Upper lobe of left lung (tissue), 4 donors: ENCODE measurements at regions not wholly inside any gene's neighbourhood (a gene's known extent, or its start where the extent isn't known, plus 50 kb on each side); places are given as distances from the start of the nearest gene placed in this dataset.

Source experiments
- CTCF ChIP-seq, 6 experiments: fragments of 450-650 bp in 4 of 6; fragments of 200-600 bp in 2 of 6; sonication (generic) in 2 of 6; IDR thresholded peaks; one replicate each; pipeline ENCODE4 v1.5.1; 2016 to 2019; ENCODE audit warnings: antibody characterized with exemption in 6 of 6
- EP300 ChIP-seq, 4 donors: sonication (generic); formaldehyde crosslinking; IDR thresholded peaks; one replicate each; pipeline ENCODE4 v1.5.1; 2017; ENCODE audit warnings: antibody characterized with exemption in 4 of 4, control low read depth in 2 of 4
- POLR2A ChIP-seq, 4 donors: fragments of 450-650 bp; IDR thresholded peaks; one replicate each; pipeline ENCODE4 v1.5.1; 2016 to 2017; ENCODE audit warnings: antibody characterized with exemption in 4 of 4, mild to moderate bottlenecking in 2 of 4
- POLR2AphosphoS5 ChIP-seq, 2 donors: sonication (generic); formaldehyde crosslinking; IDR thresholded peaks; one replicate each; pipeline ENCODE4 v1.5.1; 2017; ENCODE audit warnings: antibody characterized with exemption in 2 of 2

- TF ChIP-seq CTCF (IDR thresholded peaks at IDR 0.05) (no peak), POLR2A (IDR thresholded peaks at IDR 0.05) (no peak), EP300 (IDR thresholded peaks at IDR 0.05) (no peak), POLR2AphosphoS5 (IDR thresholded peaks at IDR 0.05) (no peak)
Observed at GRCh38 chr15:95910643-95911212, 419.8 kb upstream of the NR2F2 start.
